HG03378 (cell line): ENCODE measurements at regions not wholly inside any gene's neighbourhood (a gene's known extent, or its start where the extent isn't known, plus 50 kb on each side); places are given as distances from the start of the nearest gene placed in this dataset.

Source experiments
- ATAC-seq: cut with Tn5 transposase; IDR thresholded peaks from one replicate; pipeline ENCODE4 v1.9.1; 2021; ENCODE audit warnings: mild to moderate bottlenecking, moderate library complexity; ENCODE audit not compliant: unreplicated experiment

DNA sequence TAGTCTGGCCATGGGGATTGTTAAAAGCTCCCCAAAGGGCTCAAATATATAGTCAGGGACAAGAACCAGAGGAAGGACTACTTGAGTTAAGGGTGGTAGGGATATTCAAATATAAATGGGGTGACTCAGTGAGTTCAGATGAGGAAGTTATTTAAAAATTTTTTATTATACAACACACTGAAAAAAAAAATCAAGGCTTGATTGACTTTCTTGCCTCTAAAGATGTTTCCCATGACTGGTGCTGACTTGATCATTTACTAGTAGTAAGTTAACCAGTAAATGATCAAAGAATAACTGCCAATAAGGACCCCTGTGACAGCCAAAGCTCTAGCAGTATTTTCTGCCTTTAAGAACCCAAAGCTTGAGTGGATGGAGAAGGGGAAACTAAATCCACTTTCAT is 357.6 kb upstream of the NR5A2 start:
- ATAC-seq: no peak

DNA sequence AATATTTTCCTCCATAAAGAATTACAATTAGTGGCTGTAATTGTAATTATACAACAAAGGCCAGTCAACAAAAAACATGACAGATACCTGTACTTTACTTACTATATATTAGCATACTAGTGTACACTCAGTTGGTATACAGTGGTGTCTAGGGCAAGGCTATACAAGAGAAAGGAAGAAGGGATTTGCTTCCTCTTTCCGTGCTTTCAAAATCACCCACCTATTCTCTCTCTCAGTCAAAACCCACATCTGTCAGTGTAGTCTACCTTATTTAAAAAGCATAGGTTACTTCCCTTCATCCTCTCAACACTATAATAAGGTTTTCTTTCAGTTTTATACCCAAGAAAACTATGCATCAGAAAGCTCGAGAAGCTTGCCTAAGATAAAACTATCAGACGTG is 355.8 kb upstream of the NR5A2 start:
- ATAC-seq: no peak

DNA sequence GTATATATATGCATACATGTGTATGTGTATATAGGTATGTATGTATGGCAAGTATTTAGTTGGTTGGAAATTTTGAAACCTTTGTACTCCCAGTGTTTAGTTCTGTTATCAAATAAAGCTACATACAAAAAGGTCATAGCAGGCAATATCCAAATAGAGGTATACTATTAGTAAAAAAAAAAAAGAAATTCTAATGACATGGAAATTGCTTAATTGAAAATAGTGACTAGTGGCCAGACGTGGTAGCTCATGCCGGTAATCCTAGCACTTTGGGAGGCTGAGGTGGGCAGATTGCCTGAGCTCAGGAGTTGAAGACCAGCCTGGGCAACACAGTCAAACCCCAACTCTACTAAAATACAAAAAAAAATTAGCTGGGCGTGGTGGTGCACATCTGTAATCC is 351.6 kb upstream of the NR5A2 start:
- ATAC-seq: no peak

DNA sequence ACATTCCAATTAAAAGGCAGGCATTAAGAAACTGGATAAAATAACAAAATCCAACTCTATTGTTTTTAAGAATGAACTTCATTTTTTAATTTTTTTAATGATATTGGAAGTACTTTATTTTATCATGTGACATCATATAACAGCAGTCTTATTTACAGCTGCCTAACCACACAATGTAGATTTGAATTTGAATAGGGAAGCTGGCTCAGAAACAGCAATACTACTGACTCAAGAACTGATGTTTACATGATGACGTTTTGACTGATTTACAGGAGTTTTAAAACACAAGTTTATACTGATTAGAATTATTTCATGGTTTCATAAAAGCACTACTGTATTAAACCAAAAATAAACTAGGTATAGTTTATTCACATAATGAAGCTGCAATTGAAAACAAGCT is 348.7 kb upstream of the NR5A2 start:
- ATAC-seq: no peak

DNA sequence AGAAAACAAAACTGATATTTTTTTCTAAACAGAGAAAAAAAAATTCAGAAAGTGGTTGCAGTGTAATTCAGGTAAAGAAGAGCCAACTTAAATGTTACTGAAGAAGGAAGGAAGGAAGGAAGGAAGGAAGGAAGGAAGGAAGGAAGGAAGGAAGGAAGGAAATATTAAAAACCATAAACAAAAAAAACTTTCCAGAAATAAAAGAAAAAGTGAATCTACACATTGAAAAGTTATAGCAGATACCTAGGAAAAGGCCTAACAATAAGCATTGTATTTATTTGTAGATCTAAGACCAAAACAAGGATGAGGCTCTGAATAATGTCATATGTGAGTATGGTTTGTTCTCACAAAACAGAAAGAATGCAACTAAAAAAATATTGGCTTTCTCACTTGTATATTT is 345.4 kb upstream of the NR5A2 start:
- ATAC-seq: no peak

DNA sequence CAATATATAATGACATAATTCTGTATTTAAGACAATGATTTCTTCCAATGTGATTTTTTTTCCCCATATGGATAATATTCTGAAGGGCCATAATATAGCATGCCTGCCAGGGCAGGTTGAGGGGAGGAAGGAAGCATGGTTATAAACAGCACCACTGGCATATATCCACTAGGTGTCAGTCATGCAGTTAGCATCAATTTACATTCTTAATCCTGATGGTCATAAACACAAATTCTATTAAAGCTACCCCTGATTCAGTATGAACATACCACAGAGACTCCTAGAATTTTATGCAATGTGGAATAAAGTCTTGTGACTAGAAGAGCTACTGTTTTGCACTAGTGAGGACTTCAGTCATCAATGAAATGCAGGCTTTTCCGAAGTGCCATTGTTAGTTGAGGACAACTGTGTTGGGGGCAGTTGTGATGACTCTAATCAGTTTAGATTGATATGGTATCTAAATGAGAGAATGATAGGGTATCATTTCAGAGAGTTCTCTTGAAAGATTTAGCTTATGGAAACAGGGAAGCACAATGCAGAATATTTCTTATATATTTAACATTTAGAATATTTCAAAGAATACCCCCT is 342.7 kb upstream of the NR5A2 start:
- peak; percentile 95 for ATAC-seq

DNA sequence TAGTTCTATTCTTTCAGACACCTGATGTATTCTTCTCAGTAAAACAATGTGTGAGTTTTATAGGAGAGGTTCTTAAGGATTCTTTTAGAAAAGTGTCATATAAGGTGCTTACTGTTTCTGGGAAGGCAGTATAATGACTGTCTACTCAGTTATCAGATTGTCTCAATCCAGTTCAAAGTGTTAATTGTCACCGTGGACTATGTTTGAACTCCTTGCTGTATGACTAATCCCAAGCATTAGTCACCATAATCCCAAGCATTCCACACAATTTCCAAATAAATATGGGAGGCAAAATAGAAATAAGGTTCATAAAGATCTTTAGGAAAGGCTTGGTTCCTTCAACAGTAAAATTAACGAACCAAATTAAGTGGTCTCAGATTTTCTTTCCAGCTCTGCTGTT is 342.1 kb upstream of the NR5A2 start:
- no peak for ATAC-seq

DNA sequence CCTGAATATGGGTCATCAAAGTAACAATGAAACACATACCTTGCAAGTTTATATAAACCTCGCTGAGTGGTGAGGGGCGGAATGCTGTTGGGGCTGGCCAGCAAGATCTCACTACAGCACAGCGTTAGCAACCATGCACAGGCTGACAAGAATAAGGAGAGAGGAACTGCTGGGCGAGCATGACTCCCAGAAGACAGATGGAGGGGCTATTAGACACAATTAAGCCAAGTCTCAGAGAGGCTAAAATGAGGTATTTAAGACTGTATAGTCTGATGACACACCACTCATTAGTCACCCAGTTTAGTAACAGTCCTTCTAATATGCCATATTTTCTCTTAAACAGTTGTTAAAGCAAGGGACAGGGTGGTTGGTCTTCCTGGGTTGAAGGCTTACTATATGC is 340.2 kb upstream of the NR5A2 start:
- ATAC-seq: no peak

DNA sequence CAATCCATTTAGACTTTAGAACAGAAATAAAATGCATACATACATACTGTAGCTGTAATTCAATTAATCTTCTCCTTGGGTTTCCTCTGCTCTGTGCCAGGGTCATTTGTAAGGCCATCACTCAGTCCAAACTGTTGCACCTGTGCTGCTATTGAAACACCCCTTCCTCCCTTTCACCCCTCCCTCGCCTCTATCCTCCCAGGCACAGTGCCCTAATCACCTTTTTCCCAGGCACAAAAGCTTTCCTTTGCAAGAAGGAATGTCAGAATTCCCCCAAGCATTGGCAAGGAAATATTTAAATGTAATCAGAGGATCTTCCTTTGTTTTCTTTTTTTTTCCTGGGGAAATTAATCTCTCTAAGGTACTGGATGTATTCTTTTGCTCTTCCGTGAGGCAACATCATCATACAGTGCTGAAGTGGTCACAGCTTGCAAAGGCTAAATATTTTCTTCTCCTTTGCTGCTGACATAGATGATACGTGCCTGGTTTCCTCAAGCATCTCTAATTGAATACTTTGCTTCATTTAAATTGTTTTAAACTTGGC is 339.3 kb upstream of the NR5A2 start:
- ATAC-seq: no peak

DNA sequence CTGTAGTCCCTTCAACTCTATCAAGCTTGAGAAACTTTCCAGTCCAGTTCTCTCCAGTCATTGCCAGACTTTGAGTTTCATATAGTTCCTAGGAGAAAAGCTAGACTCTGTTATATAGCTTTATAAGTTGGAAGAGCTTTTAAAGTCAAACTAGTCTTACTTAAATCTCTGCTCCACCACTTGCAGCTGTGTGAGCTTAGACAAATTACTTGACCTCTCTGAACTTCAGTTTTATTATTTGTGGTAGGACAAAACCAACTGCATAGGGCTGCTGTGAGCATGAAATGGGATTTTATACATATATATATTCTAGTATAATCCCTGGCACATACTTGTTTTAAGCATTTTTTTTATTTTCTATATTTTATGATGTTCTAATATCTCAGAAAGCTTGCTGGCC is 338.7 kb upstream of the NR5A2 start:
- no peak for ATAC-seq

DNA sequence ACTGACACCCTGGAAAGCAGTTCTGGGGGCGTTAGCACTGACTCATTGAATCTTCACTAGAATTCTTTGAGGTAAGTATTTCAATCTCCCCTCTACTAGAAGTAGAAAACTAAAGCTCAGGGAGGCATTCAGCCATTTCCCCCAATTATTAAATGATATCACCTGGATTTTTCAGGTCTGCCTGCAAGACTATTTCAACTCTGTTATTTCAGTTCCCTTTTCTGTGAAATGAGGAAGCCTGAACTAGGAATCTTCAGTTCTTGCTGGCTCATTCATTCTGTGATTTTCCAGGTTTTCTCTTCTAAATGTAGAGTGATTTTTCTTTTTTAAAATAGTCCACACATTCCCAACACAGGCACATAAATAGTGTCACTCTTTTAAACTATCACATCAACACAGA is 337.0 kb upstream of the NR5A2 start:
- no peak for ATAC-seq

DNA sequence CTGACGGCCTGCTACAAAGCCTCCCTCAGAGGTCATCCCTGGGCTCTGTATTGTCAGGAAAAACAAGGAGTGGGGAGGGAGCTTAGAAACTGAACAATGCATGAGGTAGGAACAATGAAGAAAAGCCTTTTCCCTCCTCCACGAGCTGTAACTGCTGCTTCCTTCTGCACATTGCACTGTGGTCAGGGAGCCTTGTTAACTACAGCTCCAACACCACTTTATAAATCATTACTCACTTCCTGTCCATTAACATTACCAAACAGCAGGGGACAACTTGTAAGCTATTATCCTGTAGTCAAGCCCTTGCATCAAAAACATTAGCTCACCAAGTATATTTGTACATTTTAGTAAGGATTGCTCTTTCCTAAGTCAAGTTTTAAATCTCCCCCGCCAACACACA is 336.0 kb upstream of the NR5A2 start:
- no peak for ATAC-seq

DNA sequence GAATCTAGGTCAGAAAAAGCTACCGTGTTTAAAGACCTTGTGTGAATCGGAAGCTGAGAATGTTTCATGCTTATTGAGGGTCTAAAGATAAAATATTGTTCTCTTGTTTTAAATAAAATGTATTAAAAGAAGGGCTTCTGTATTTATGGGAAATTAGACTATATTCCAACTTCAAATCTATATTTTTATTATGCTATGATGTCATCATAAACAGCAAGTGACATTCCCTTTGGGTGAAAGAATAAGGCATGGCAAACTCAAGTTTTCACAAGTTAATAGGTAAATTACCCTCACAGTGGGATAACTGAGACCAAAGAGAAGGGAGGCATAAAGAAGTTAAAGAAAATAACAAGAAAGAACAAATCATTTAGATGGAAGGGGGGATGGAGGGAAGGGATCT is 333.8 kb upstream of the NR5A2 start:
- ATAC-seq: no peak

DNA sequence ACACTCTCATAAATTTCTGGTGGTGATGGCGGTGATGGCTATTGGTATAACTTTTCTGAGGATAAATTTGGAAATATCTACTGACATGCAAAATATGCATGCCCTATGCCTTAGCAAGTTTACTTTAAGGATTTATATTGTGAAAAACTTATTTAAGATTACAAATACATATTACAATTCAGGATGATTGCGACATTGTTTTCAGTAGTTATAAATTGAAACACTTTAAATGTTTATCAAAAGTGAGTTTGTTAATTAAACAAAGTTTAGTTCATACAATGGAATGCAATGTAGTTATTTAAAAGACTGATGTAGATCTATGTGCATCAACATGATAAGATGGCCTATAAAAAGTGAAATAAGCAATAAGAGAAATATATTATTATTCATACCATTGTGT is 331.3 kb upstream of the NR5A2 start:
- ATAC-seq: no peak

DNA sequence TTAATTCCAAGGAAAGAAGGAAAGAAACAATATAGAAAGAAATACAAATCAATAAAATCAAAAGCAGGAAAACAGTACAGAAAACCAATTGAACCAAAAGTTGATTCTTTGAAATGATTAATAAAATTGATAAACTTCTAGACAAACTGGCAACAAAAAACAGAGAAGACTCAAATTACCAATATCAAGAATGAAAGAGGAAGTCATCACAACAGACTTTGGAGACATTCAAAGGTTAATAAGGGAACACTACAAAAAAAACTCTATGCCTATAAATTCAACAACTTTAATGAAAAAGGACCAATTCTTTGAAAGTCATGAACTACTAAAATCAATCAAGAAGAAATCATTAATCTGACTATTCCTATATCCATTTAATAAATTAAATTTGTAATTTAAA is 329.3 kb upstream of the NR5A2 start:
- no peak for ATAC-seq

DNA sequence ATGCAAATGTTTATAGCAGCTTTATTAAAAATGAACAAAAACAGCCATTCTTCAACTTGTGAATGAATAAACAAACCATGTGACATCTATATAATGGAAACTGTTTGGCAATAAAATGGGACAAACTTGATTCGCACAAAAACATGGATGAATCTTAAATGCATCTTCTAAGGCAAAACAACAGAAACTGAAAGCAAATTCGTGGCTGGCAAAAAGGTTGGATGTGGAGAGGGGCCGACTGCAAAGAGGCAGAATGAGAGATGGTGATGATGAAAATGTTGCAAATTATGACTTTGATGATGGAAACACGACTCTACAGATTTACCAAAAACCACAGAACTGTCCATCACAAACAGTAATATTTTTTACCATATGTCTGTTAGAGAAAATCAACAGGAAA is 327.0 kb upstream of the NR5A2 start:
- ATAC-seq: no peak

DNA sequence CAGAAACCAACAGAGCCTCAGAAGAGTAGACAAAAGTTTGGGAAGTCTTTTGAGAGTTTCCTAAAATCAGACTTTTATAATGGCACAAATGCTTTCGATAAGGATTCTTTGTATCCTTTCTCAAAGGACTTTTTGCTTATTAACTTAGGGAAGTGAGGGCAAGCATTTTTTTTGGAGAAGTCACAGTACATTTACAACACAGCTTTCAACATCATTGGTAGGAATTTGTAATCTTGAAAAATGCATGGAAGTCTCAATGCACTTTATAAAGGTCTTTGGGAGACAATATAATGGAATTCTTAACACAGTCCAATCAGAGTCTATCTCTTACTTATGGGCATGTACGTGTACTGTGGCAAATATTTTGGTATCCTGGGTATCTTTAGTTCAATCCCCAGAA is 325.8 kb upstream of the NR5A2 start:
- no peak for ATAC-seq

DNA sequence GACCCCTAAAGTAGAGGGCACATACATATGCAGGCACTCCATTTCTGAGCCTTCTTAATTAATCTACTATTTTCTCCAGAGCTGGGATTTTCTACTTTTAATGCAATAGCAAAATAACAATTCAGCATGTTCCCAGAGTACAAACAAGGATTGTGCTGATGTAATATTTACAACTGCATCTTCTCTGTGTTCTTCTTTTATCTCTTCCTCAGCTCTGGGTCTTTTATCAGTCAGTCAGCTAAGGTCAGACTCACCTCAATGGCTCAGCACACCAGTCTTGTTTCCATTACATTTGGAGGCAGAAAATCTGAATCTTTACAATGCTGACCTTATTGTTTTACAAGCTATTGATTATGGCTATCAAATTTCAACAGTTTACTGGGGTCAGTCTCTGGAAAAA is 323.3 kb upstream of the NR5A2 start:
- ATAC-seq: no peak

DNA sequence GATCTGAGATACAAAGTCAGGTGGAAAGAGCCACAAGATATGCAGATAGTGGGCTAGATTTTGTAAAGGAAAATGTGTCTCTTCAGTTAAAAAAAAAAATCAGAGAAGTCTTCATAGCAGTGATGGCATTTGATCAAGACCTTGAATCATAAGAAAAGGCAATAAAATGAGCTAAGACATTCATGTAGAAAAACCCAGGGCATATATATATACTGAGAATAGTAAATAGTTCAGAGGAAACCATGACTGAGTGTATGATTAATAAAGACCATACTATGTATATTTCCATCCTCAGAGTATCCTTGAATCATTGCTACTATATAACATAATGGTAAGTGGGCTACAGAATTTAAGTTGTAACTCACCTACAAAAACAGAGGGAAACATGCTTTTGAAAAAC is 321.7 kb upstream of the NR5A2 start:
- ATAC-seq: no peak

DNA sequence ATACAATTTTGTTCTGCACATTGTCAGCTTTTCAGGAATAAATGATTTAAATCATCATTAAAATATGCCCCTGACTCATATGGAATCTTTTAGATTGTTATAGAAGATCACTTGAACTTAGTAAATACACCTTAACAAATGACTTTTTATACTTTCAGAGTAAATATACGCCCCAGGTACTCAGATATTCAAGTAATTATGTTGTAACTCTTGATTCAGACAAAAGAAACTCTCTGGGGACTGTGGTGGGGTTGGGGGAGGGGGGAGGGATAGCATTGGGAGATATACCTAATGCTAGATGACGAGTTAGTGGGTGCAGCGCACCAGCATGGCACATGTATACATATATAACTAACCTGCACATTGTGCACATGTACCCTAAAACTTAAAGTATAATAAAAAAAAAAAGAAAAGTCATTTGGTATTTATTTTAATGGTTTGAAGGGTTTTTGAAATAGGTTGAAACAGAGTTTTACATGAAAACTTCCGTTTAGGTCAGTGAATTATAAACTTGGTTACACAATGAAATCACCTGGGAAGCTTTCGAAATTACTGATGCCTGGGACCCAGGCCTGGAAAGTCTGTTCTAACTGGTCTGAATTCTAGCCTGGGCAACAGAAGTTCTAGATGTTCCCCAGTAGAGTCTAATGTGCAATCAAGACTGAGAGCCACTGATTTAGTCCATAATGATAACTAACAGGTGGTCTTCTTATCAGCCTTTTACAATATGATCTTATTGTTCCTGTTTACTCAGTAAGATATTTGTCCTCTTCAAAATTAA is 320.5 kb upstream of the NR5A2 start:
- no peak for ATAC-seq

DNA sequence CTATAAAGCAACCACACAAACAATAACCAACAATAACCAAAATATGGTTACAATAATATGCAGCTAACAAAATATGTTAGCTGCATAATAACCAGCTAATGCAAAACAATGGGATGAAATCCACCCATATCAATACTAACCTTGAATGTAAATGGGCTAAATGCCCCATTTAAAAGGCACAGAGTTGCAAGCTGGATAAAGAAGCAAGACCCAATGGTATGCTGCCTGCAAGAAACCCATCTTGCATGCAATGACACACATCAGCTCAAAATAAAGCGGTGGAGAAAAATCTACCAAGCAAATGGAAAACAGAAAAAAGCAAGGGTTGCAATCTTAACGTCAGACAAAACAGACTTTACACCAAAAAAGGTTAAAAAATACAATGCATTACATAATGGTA is 316.5 kb upstream of the NR5A2 start:
- ATAC-seq: no peak

DNA sequence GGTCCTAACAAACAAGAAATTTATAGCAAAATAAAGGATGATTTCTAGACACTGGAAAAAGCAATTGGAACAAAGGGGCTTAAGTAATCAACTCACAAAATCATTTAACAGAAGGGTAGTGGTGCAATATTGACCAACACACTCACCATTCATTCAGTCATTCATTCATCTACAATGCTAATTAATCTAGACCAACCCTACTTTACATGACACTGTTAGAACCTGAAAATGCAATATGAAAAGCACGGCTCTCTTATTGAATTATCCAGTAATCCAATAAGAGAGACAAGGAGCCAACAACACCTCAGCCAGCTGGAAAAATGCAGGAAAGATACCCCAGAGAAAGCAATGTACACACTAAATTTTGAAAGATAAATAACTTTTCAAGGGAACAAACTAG is 310.8 kb upstream of the NR5A2 start:
- no peak for ATAC-seq
